ENCODE measurements at regions not wholly inside any gene's neighbourhood (a gene's known extent, or its start where the extent isn't known, plus 50 kb on each side); places are given as distances from the start of the nearest gene placed in this dataset.
A peak's percentile ranks its signal among the peaks of the same experiment; 100 is the strongest.

DNA sequence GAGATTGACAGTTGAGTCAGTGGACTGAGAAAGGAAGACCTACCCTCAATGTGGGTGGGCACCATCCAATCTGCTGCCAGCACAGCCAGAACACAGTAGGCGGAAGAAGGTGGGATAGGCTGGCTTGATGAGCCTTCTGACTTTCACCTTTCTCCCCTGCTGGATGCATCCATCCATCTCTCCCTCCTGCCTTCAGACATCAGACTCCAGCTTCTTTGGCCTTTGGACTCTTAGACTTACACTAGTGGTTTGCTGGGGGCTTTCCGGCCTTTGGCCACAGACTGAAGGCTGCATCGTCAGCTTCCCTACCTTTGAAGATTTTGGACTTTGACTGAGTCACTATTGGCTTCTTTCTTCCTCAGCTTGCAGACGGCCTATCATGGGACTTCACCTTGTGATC lies 456.5 kb upstream of the MIS18BP1 start:
- no TSS peak for BruUV-seq (replicated peaks)
- CTCF ChIA-PET = no interaction called here
- H3K36me3 ChIP-seq (ENCODE audit: low read depth, low read length) = no peaks in the 10 kb centered on the region

DNA sequence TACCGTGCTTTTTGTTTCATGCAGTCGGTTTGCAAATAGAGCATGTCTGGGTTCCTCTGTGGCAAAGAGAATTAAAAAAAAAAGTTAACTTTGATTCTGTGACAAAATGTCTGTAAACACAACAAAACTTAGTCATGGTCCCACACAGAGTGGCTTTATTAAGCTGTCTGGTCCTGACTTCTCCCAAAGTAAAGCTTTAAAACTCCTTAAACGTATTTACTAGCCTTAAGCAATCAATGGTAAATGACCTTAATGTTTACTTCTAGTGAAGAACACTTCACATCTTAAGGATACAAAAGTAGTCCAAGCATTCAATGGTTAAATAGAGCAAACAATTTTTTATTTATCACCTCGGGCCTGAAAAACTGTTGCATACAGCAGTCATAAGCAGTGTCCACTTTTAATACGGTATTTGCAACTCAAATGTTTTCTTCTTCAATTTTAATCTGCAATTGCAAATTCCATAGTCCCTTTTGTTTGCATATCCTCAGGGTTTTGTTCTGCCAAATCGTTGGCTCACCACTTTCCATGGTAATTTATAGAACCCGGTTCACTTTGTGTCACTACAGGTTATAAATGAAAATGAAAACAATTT lies 453.0 kb upstream of the MIS18BP1 start:
- BruUV-seq (replicated peaks) = no TSS peak
- H3K4me2 ChIP-seq (ENCODE audit: low read length) = no peak overlapping the region
- H3F3A ChIP-seq (ENCODE audit: low read length, unreplicated experiment) = no peaks in the 10 kb centered on the region
- intact Hi-C loops (cut with micrococcal nuclease) = loop anchor here (1.0 kb wide), 1 partner anchor 26 kb away; no protein-coding TSS in a partner anchor
- DNase-seq (no peak), ATAC-seq (peak; percentile 91)
- H2AFZ ChIP-seq (ENCODE audit: low read length) = 0 out of 2 replicates have a peak overlapping the region, but pooled peaks have one; percentile 23
- H3K9ac ChIP-seq (ENCODE audit: low read length) = no peak overlapping the region
- no peaks in the 10 kb centered on the region for H3K9me3 ChIP-seq (ENCODE audit: low read length)
- no peaks in the 10 kb centered on the region for H3K9me2 ChIP-seq (replicated peaks; ENCODE audit: low read length)
- H4K20me1 ChIP-seq (ENCODE audit: low read length) = no peaks in the 10 kb centered on the region
- ChIA-PET CTCF (no interaction called here), POLR2A (ENCODE audit: unreplicated experiment) (no interaction called here)
- H3K36me3 ChIP-seq (ENCODE audit: low read depth, low read length) = no peaks in the 10 kb centered on the region
- H3K27ac ChIP-seq (ENCODE audit: low read length) = no peak overlapping the region
- TF ChIP-seq, protein P1, sequence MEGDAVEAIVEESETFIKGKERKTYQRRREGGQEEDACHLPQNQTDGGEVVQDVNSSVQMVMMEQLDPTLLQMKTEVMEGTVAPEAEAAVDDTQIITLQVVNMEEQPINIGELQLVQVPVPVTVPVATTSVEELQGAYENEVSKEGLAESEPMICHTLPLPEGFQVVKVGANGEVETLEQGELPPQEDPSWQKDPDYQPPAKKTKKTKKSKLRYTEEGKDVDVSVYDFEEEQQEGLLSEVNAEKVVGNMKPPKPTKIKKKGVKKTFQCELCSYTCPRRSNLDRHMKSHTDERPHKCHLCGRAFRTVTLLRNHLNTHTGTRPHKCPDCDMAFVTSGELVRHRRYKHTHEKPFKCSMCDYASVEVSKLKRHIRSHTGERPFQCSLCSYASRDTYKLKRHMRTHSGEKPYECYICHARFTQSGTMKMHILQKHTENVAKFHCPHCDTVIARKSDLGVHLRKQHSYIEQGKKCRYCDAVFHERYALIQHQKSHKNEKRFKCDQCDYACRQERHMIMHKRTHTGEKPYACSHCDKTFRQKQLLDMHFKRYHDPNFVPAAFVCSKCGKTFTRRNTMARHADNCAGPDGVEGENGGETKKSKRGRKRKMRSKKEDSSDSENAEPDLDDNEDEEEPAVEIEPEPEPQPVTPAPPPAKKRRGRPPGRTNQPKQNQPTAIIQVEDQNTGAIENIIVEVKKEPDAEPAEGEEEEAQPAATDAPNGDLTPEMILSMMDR (conservative IDR thresholded peaks at IDR 0.05; ENCODE audit: low read depth, low read length) = no peak
- TF ChIP-seq EZH2phosphoT487 (IDR thresholded peaks at IDR 0.05; ENCODE audit: borderline replicate concordance, low read length) = no peak
- TF ChIP-seq EZH2 (IDR thresholded peaks at IDR 0.05; ENCODE audit: low read length, unreplicated experiment) = no peak
- H3K27me3 ChIP-seq (ENCODE audit: low read length) = peaks cover 41% of the 10 kb centered on the region
- 0 out of 2 replicates have a peak, but pooled peaks cover 3% of the 10 kb centered on the region for H3K4me1 ChIP-seq (ENCODE audit: insufficient read depth, low read length)
- no peaks in the 10 kb centered on the region for H3K79me2 ChIP-seq (ENCODE audit: low read length)
- H3K4me3 ChIP-seq (ENCODE audit: low read length) = no peak overlapping the region

More for the DNA sequence above, 456.5 kb upstream of the MIS18BP1 start:
- no peak for TF ChIP-seq EZH2phosphoT487 (IDR thresholded peaks at IDR 0.05; ENCODE audit: borderline replicate concordance, low read length)
- TF ChIP-seq, protein P1 (conservative IDR thresholded peaks at IDR 0.05; ENCODE audit: low read depth, low read length) = no peak
- TF ChIP-seq EZH2 (IDR thresholded peaks at IDR 0.05; ENCODE audit: low read length, unreplicated experiment) = no peak
- peaks cover 37% of the 10 kb centered on the region for H3K27me3 ChIP-seq (ENCODE audit: low read length)
- no peaks in the 10 kb centered on the region for H3K9me2 ChIP-seq (replicated peaks; ENCODE audit: low read length)
- no peak overlapping the region for H3K4me3 ChIP-seq (ENCODE audit: low read length)
- no peaks in the 10 kb centered on the region for H3F3A ChIP-seq (ENCODE audit: low read length, unreplicated experiment)
- intact Hi-C loops (cut with micrococcal nuclease) = no loop called here
- POLR2A ChIA-PET (ENCODE audit: unreplicated experiment) = no interaction called here
- H3K9ac ChIP-seq (ENCODE audit: low read length) = no peak overlapping the region
- no peak overlapping the region for H3K27ac ChIP-seq (ENCODE audit: low read length)
- ATAC-seq = no peak
- H3K4me2 ChIP-seq (ENCODE audit: low read length) = no peak overlapping the region
- no peaks in the 10 kb centered on the region for H3K79me2 ChIP-seq (ENCODE audit: low read length)
- H3K9me3 ChIP-seq (ENCODE audit: low read length) = no peaks in the 10 kb centered on the region
- no peaks in the 10 kb centered on the region for H4K20me1 ChIP-seq (ENCODE audit: low read length)
- H3K4me1 ChIP-seq (ENCODE audit: insufficient read depth, low read length) = peaks cover 3% of the 10 kb centered on the region; the same call in 1 of the 2 replicates
- no peak for DNase-seq
- no peak overlapping the region for H2AFZ ChIP-seq (ENCODE audit: low read length)

DNA sequence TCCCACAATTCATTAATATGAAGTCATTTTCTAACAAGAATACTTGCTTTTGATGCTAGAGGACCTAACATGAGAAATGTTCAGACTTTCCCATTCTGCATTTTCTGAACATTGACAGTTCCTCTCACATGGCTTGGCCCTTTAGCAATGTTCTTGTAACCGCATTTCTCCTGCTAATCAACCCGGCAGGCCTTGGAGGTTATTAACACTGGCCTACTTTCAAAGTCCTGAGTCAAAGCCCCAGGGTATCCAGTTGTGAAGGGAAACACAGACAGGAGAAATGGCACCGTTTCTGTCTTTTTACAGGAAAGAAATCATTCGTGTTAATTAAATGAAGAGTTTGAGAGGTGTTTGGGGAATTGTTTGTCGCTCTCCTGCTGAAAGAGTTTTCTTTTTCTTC lies 446.5 kb upstream of the MIS18BP1 start:
- TF ChIP-seq, protein P1 (conservative IDR thresholded peaks at IDR 0.05; ENCODE audit: low read depth, low read length) = no peak
- TF ChIP-seq EZH2 (IDR thresholded peaks at IDR 0.05; ENCODE audit: low read length, unreplicated experiment) (no peak), EZH2phosphoT487 (IDR thresholded peaks at IDR 0.05; ENCODE audit: borderline replicate concordance, low read length) (no peak)
- Histone ChIP-seq H3F3A (ENCODE audit: low read length, unreplicated experiment) (no peaks in the 10 kb centered on the region), H3K79me2 (ENCODE audit: low read length) (no peaks in the 10 kb centered on the region), H2AFZ (ENCODE audit: low read length) (no peak overlapping the region), H3K4me3 (ENCODE audit: low read length) (no peak overlapping the region), H3K9ac (ENCODE audit: low read length) (no peak overlapping the region), H3K4me1 (ENCODE audit: insufficient read depth, low read length) (no peaks in the 10 kb centered on the region), H3K9me3 (ENCODE audit: low read length) (no peaks in the 10 kb centered on the region), H4K20me1 (ENCODE audit: low read length) (no peaks in the 10 kb centered on the region), H3K4me2 (ENCODE audit: low read length) (no peak overlapping the region), H3K9me2 (replicated peaks; ENCODE audit: low read length) (no peaks in the 10 kb centered on the region), H3K27me3 (ENCODE audit: low read length) (peaks cover 59% of the 10 kb centered on the region), H3K36me3 (ENCODE audit: low read depth, low read length) (no peaks in the 10 kb centered on the region), H3K27ac (ENCODE audit: low read length) (no peak overlapping the region)
- ATAC-seq = no peak
- ChIA-PET POLR2A (ENCODE audit: unreplicated experiment) (no interaction called here), CTCF (no interaction called here)
- no TSS peak for BruUV-seq (replicated peaks)
- intact Hi-C loops (cut with micrococcal nuclease) = no loop called here
- DNase-seq = no peak
